NCI-H1417 (cell line): ENCODE measurements at regions not wholly inside any gene's neighbourhood (a gene's known extent, or its start where the extent isn't known, plus 50 kb on each side); places are given as distances from the start of the nearest gene placed in this dataset.
A peak's percentile ranks its signal among the peaks of the same experiment; 100 is the strongest.

Experiments used
- DNase-seq, 3 experiments: peaks; one replicate each; lab custom pipeline; 2025; lab: John Stamatoyannopoulos, UW

DNA sequence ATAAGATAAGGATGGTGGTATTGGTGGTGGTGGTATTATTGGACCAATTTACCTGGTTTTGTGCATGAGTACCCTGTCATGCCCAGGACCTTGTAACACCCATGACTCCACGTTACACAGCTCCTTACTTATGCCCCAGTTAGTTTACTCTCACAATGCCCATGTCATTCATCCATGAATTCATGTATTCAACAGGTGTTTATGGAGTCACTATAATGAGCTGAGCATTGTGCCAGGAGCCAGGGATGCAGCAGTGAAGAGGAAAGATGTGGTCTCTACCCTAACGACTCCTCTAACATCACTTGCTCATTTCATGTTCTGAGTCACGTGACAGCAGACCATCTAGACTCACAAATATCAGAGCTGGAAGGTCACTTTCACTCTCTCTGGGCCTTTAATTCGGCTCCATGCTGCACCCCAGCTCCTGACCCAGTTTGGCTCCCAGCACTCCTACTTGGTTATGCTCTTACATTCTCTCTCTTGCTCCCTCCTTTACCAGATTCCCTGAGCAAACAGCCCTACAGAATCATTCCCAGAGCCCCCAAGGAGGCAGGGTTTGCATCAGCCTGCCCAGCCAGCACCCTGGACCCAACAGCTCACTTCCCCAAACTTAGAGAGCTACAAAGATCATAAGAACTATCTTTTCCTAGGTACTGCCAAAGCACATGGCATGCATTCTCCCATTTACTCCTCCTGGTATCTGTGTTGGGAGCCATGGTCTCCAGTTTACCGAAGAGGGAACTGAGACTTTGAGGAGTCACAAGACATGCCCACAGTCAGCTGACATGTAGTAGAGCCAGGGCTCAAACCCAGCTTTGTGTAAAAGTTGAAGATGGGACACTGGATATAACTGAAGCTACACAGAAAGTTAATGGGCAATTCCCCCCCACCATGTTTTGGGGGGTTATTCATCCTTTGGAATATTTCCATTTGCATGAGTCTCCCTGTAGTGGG, 449.9 kb downstream of the LRATD1 start:
- DNase-seq, result no peak

DNA sequence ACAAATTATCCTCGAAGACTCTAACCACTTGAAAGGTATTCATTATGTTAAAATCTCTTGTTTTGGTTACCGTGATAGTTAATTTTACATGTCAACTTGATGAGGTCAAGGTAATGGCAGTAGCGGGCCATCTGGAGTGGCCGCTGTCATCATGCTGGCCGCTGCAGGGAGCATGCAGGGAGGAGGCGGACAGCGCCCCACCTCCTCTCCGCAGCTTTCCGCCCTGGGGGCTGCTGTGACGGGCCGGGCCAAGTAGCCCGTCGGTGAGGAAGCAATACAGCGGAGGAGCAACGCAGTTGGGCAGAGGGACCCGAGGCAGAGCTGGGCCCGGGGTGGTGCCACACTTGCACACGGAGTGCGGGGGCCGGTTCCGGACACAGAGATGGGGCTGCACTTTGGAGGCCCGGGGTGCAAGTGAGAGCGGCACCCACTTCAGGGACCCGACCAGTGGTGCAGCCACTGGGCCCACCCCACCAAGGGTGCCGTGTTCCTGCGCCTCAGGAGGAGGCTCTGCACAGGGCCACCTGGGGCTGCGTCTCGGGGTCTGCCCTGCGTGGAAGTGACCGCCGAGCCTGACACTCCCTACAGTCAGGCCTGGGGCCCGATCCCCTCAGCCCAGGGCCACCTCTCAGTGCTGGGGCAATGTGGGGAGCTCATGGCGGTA, 452.4 kb downstream of the LRATD1 start:
- DNase-seq, result no peak

DNA sequence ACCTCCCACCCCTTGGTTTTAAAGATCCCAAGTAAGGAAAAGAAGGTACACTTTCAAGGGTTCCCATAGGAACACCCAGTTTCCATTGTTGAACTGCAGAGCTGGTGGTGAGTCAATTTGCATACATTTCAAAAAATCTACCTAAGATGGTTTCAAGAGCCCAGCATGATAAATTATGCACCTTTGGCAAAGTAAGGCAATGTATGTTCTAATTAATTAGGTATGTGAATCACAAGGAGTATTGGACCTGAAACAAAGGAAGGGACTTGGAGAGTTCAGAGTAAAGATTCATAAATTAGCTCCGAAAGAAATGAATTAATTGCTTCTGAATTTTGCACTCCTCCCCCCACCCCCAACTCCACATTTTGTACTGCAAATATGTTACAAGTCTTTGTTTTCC, 459.7 kb downstream of the LRATD1 start:
- no peak for DNase-seq

DNA sequence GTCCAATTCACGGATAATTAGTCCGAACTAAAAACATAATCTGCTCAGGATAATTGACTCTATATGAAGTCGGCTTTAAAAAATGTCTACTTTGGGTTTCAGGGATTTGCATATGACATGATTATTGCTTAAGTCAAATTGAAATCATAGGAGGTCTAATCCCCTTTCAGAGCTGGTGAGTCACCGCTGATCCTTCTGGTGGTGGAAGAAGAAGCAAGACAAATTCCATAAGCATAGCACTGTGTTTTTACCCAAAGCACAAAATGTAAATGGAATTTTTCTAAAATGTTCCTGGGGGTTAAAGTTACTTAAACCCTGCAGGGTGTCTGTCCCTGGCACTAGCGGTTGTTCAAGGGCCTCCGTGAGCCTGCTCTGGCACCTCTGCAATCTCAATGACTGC, 460.2 kb downstream of the LRATD1 start:
- no peak for DNase-seq

DNA sequence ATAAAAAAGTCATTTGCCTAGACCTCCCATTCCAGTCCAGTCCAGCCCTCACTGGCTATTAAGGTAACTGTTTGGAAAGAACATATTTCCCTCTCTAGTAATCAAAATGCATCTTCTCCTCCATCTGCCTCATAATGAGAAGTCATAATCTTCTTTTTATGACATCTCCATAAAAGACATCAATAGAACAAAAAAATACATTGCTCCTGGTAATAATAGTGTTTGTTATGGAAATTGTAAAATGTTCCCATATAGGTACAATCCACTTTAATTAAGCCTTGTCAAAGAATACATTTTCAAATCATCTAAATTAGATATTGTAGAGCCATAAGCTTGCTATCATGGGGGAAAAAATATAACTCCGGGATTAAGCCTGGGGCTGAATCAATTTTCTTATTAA, 461.6 kb downstream of the LRATD1 start:
- no peak for DNase-seq

DNA sequence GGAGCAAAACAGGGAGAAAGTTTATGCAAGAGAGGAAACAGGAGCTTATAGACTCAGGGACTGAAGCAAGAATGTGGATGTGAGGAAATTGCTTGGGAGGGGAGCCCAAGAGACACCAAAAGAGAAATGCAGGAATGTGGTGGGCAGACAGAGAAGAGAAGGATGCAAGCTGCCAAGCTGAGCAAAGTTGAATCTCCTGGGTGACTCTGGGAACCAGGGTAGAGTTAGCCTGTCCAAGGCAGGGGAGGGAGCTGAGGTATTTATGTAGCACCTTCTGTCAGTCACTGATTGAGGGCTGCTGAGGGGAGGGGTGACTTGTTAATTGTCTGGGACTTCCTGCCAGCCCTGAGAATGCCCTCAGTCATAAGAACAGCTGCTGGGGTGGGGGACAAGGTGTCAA, 464.3 kb downstream of the NBAS start:
- no peak for DNase-seq

DNA sequence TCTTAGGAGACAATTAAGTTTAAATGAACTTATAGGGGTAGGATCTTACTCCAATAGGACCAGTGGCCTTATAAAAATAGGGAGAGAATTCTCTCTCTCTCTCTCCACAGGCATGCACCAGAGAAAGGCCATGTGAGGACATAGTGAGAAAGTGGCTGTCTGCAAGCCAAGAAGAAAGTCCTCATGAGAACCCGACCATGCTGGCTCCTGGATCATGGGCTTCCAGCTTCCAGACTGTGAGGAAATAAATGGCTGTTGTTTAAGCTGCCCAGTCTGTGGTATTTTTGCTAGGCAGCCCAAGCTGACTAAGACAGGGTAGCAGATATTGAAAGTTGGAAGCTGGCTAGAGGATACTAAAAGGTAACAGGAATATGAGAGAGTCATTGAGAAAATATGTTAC, 454.0 kb downstream of the NBAS start:
- DNase-seq, result no peak

DNA sequence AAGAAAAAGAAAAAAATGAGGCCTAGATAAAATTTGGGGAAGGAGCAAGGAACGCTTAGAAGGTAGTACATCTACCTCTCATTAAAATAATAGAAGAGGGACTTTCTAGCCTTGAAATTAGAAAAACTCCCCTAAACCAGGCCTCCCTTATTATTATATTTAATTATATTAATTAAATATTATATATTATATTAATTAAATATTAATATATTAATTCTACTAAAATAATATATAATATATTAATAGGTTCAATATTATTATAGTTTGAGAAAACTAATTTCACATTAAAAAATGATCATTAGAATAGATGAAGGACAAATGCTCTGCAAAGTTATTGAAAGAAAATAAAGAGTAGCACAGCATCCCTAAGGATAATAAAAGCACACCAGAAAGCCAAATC, 449.4 kb downstream of the NBAS start:
- no peak for DNase-seq

DNA sequence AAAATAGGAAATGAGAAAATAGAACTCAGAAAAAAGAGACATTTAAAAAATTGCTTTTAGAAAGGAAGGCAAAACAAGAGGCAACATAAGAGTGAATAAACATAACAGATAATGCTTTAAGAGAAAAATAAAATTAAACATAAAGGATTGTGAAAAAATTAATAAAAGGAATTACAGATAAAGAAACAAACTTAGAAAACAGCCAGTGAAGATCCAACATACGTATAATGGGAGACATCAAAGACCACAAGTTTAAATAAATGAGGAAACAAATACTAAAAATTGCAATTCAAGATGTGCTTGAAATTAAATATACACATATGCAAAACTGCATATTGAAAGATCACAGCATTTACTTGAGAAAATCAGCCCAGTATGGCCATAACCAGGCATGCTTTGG, 448.9 kb downstream of the NBAS start:
- DNase-seq, result peak in 2 of 3 experiments; percentile 10 to 30

DNA sequence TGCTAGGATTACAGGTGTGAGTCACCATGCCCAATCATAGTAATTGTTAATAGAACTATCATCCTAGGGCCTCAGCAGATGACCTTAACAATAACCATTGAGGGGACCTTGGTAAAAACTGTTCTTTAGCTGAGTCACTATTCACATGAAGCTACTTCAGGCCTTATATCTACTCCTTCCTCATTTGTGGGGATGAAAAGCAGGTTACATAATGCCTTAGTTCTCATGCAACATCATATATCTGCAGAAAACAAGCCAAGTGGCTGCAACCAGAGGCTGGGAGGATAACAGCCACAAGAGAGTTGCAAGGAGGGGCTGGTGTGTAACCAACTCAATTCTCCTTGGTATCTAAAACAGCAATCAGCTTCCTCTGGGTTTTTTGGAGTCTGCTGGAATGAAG, 445.4 kb downstream of the NBAS start:
- DNase-seq, result no peak

DNA sequence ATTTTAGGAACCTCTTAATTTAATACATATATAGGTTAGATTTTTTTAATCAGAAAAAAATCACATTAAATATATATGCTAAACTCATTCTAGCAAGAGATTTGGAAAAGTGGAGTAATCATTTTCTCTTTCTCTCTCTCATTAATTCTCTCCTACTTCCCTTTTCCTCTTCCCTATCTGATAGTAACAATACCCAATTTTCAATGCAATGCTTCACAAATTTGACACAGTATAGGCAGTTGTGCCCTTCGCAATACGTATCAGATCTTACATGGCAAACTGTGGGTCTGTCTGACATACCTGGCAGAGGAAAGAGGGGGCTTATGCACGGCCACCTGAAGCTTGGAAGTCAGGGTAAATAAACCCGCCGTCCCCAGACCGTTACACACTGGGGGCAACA, 444.3 kb downstream of the NBAS start:
- DNase-seq, result no peak
